Activated B cell treated with CpG ODN at 0.5 μM for 24 hours (primary cell): ENCODE measurements at regions not wholly inside any gene's neighbourhood (a gene's known extent, or its start where the extent isn't known, plus 50 kb on each side); places are given as distances from the start of the nearest gene placed in this dataset.

Experiments used
- ATAC-seq: fragments of 200-7000 bp; cut with Tn5 transposase; one replicate; pipeline ENCODE4 v1.10.0; 2021; ENCODE audit warnings: low read depth, mild to moderate bottlenecking, moderate library complexity
- CTCF ChIA-PET: fragments of 350-600 bp; sonication (Branson Sonifier 250); formaldehyde crosslinking; loops from one replicate; lab custom pipeline; 2021; ENCODE audit warnings: antibody characterized with exemption; lab: Charles Lee
- POLR2A ChIA-PET: fragments of 350-600 bp; sonication (Branson Sonifier 250); formaldehyde crosslinking; loops from one replicate; lab custom pipeline; 2021; ENCODE audit warnings: antibody characterized with exemption; lab: Charles Lee
- DNase-seq: peaks from one replicate; pipeline ENCODE4 v3.0.0; 2022
- H3K27ac Mint-ChIP-seq: one replicate; pipeline ENCODE4 v1.8.0; 2020; ENCODE audit warnings: mixed read lengths
- H3K27me3 Mint-ChIP-seq: one replicate; pipeline ENCODE4 v1.8.0; 2021; ENCODE audit warnings: mixed read lengths
- H3K36me3 Mint-ChIP-seq: one replicate; pipeline ENCODE4 v1.8.0; 2021; ENCODE audit warnings: low read depth, mixed read lengths
- H3K4me1 Mint-ChIP-seq: one replicate; pipeline ENCODE4 v1.8.0; 2021; ENCODE audit warnings: mixed read lengths
- H3K4me3 Mint-ChIP-seq: one replicate; pipeline ENCODE4 v1.8.0; 2020; ENCODE audit warnings: mild to moderate bottlenecking, mixed read lengths
- H3K9me3 Mint-ChIP-seq: one replicate; pipeline ENCODE4 v1.8.0; 2020; ENCODE audit warnings: mixed read lengths
- CTCF ChIP-seq: fragments of 200-600 bp; IDR thresholded peaks from one replicate; pipeline ENCODE4 v1.8.0; 2022; ENCODE audit warnings: antibody characterized with exemption, mild to moderate bottlenecking
- intact Hi-C: fragments of 100-400 bp; cut with micrococcal nuclease; formaldehyde crosslinking; loops from one replicate; pipeline ENCODE4 v1.15.1; 2024

- no peak for TF ChIP-seq CTCF
- no peak for DNase-seq
- no peaks in the 10 kb centered on the region for H3K27me3 Mint-ChIP-seq
- H3K9me3 Mint-ChIP-seq = peaks cover 4% of the 10 kb centered on the region
- H3K36me3 Mint-ChIP-seq = no peaks in the 10 kb centered on the region
- ChIA-PET POLR2A (no interaction called here), CTCF (no interaction called here)
- H3K4me3 Mint-ChIP-seq = no peak overlapping the region
- intact Hi-C loops = no loop called here
- H3K4me1 Mint-ChIP-seq = no peaks in the 10 kb centered on the region
- no peak overlapping the region for H3K27ac Mint-ChIP-seq
- no peak for ATAC-seq
Observed at GRCh38 chr5:30401479-30402058, 791.9 kb upstream of the CDH6 start.

GRCh38 chr5:30398423-30398822 is 795.1 kb upstream of the CDH6 start:
- Mint-ChIP-seq H3K27ac (no peak overlapping the region), H3K27me3 (no peaks in the 10 kb centered on the region), H3K4me1 (no peaks in the 10 kb centered on the region), H3K9me3 (peaks cover 4% of the 10 kb centered on the region), H3K36me3 (no peaks in the 10 kb centered on the region), H3K4me3 (no peak overlapping the region)
- ATAC-seq (no peak), DNase-seq (no peak)
- intact Hi-C loops = no loop called here
- CTCF ChIA-PET = no interaction called here
- TF ChIP-seq CTCF = no peak
- POLR2A ChIA-PET = no interaction called here

- Mint-ChIP-seq H3K9me3 (peaks cover 14% of the 10 kb centered on the region), H3K27me3 (no peaks in the 10 kb centered on the region), H3K36me3 (no peaks in the 10 kb centered on the region), H3K27ac (no peak overlapping the region), H3K4me3 (no peak overlapping the region), H3K4me1 (no peaks in the 10 kb centered on the region)
- ChIA-PET POLR2A (no interaction called here), CTCF (no interaction called here)
- no peak for TF ChIP-seq CTCF
- DNase-seq (no peak), ATAC-seq (no peak)
- intact Hi-C loops = no loop called here
Observed at GRCh38 chr5:30392897-30393296, 800.6 kb upstream of the CDH6 start.

- no peak for TF ChIP-seq CTCF
- no peak for ATAC-seq
- intact Hi-C loops = no loop called here
- H3K9me3 Mint-ChIP-seq = peaks cover 15% of the 10 kb centered on the region
- no peak overlapping the region for H3K27ac Mint-ChIP-seq
- ChIA-PET CTCF (no interaction called here), POLR2A (no interaction called here)
- H3K36me3 Mint-ChIP-seq = no peaks in the 10 kb centered on the region
- no peaks in the 10 kb centered on the region for H3K4me1 Mint-ChIP-seq
- no peaks in the 10 kb centered on the region for H3K27me3 Mint-ChIP-seq
- DNase-seq = no peak
- H3K4me3 Mint-ChIP-seq = no peak overlapping the region
Observed at GRCh38 chr5:30390095-30390494, 803.4 kb upstream of the CDH6 start.

- POLR2A ChIA-PET = no interaction called here
- H3K4me3 Mint-ChIP-seq = no peak overlapping the region
Observed at GRCh38 chr5:30387974-30388632, 805.4 kb upstream of the CDH6 start.

More at GRCh38 chr5:30387974-30388632, 805.4 kb upstream of the CDH6 start:
- CTCF ChIA-PET = no interaction called here
- ATAC-seq (no peak), DNase-seq (no peak)
- Mint-ChIP-seq H3K27me3 (no peaks in the 10 kb centered on the region), H3K4me1 (no peaks in the 10 kb centered on the region), H3K27ac (no peak overlapping the region), H3K9me3 (peaks cover 13% of the 10 kb centered on the region), H3K36me3 (no peaks in the 10 kb centered on the region)
- intact Hi-C loops = no loop called here
- TF ChIP-seq CTCF = no peak
